ENCODE measurements at regions not wholly inside any gene's neighbourhood (a gene's known extent, or its start where the extent isn't known, plus 50 kb on each side); places are given as distances from the start of the nearest gene placed in this dataset.

DNA sequence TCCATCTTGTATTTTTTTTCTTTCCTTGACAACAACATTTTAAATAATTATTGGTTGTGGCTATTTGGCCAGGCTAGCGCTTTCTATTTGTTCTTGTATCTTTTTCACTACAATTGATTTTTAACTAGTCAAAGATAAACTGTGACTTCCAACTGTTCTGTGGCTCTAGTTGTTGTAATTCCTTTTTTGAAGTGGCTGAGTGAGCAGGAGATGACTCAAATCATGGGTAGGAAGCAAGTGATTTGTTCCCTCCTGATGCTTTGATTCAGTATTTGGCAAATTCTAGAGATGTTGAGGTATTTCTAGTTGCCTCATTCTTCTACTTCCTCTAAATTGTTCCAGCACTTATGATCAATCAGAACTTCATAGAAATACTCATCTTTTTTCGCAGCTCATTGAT, 633.5 kb downstream of the RERGL start:
- TF ChIP-seq, protein P1, sequence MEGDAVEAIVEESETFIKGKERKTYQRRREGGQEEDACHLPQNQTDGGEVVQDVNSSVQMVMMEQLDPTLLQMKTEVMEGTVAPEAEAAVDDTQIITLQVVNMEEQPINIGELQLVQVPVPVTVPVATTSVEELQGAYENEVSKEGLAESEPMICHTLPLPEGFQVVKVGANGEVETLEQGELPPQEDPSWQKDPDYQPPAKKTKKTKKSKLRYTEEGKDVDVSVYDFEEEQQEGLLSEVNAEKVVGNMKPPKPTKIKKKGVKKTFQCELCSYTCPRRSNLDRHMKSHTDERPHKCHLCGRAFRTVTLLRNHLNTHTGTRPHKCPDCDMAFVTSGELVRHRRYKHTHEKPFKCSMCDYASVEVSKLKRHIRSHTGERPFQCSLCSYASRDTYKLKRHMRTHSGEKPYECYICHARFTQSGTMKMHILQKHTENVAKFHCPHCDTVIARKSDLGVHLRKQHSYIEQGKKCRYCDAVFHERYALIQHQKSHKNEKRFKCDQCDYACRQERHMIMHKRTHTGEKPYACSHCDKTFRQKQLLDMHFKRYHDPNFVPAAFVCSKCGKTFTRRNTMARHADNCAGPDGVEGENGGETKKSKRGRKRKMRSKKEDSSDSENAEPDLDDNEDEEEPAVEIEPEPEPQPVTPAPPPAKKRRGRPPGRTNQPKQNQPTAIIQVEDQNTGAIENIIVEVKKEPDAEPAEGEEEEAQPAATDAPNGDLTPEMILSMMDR (IDR thresholded peaks at IDR 0.05), result no peak
- TF ChIP-seq POLR2AphosphoS5 (IDR thresholded peaks at IDR 0.05) (no peak), POLR2A (IDR thresholded peaks at IDR 0.05) (no peak), EP300 (IDR thresholded peaks at IDR 0.05; ENCODE audit: low read depth) (no peak)

Measured in transverse colon (tissue), 4 donors.